Fibroblast of the aortic adventitia (primary cell): ENCODE measurements at regions not wholly inside any gene's neighbourhood (a gene's known extent, or its start where the extent isn't known, plus 50 kb on each side); places are given as distances from the start of the nearest gene placed in this dataset.

Source experiments
- DNase-seq: peaks from one replicate; pipeline ENCODE4 v3.0.0-alpha.2; 2010; ENCODE audit warnings: low read depth
- H3K4me3 ChIP-seq: 2 replicates; pipeline ENCODE4 v1.5.1; 2011; ENCODE audit warnings: low read depth, mild to moderate bottlenecking, control low read depth, low read length, moderate library complexity
- CTCF ChIP-seq: IDR thresholded peaks from 2 replicates; pipeline ENCODE4 v1.5.1; 2011; ENCODE audit warnings: mild to moderate bottlenecking, low read length, control low read depth, inconsistent platforms; ENCODE audit not compliant: insufficient read depth

- DNase-seq = peak; percentile 71
- H3K4me3 ChIP-seq = no peak overlapping the region
- TF ChIP-seq CTCF = no peak
These were observed 56.9 kb upstream of the ATP2B4 start for GRCh38 chr1:203569490-203570318.

- no peak for TF ChIP-seq CTCF
- no peak overlapping the region for H3K4me3 ChIP-seq
- DNase-seq = no peak
These were observed 55.8 kb upstream of the ATP2B4 start for GRCh38 chr1:203570805-203571204.

GRCh38 chr1:203571661-203572060, 55.0 kb upstream of the ATP2B4 start:
- DNase-seq = no peak
- TF ChIP-seq CTCF = no peak
- no peak overlapping the region for H3K4me3 ChIP-seq

- DNase-seq = peak; percentile 39
- TF ChIP-seq CTCF = no peak
- H3K4me3 ChIP-seq = no peak overlapping the region
These were observed 54.5 kb upstream of the ATP2B4 start for GRCh38 chr1:203572134-203572625.

- no peak overlapping the region for H3K4me3 ChIP-seq
- DNase-seq = no peak
- TF ChIP-seq CTCF = no peak
These were observed 52.9 kb upstream of the ATP2B4 start for GRCh38 chr1:203573730-203574129.
